NCI-H69 (cell line): ENCODE measurements at regions not wholly inside any gene's neighbourhood (a gene's known extent, or its start where the extent isn't known, plus 50 kb on each side); places are given as distances from the start of the nearest gene placed in this dataset.

Experiments
- DNase-seq: peaks from one replicate; lab custom pipeline; 2025; lab: John Stamatoyannopoulos, UW

DNA sequence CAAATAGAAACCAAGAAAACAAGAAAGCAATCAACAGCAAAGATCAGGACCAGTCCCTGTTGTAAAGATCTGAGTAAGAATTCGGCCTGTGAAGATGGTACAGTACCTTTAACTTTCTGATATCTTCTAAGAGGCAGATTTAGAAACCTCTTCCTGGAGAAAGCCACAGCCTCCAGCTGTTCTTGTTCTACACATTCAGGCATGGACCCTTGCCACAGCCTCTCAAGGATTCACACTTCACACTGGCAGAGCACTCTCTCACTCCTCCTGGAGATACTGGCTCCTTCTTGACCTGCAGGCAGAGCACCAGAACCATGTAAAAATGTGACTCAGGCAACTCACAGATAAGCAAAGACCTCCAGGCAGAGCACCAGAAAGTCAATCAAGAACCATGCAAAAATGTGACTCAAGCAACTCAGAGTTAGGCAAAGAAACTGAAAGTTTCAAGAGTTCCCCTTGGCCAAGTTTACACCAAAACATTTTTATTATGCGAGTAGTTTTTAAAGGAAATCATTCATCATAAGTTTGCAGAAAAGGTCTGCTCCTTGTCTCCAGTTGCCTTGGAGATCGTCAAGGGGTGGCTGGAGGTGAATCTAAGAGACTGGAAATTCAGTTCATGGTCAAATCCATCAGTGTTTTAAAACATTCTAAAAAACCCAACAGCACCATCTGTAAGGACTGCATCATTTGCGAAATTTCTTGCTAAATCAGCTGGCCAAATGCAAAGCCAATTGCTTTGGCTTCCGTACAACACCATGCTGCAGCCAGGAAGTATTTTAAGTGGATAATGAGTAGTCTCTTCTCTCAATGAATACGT is 119.3 kb upstream of the MDM1 start:
- DNase-seq: peak; percentile 47

DNA sequence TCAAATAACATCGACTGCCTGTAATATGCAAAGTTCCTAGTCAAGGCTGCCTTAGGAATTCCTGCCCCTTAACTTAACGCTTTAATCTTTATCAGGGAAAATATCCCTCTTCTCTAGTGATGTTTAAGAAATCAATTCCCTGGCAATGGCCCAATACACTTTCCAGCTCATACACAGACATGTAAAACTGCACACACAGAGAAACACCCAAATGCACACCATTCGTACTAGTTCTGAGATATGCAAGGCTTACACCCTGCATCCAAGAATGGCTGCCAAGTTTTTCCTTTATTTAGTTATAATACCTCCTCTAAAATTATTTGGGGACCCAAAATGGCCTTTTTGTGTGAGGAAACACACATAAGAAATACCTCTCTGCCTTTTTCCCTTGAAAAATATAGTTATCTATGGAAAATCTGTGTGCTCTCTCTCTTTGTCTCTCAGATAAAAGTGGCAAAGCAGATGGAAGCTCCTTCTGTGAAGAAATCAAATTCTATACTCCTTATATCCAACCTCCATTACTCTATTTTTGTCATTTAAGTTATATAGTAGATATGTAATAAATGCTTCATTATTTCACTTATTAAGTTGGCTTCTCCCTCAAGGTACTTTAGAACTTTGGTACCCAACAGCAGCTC is 120.0 kb upstream of the MDM1 start:
- no peak for DNase-seq

DNA sequence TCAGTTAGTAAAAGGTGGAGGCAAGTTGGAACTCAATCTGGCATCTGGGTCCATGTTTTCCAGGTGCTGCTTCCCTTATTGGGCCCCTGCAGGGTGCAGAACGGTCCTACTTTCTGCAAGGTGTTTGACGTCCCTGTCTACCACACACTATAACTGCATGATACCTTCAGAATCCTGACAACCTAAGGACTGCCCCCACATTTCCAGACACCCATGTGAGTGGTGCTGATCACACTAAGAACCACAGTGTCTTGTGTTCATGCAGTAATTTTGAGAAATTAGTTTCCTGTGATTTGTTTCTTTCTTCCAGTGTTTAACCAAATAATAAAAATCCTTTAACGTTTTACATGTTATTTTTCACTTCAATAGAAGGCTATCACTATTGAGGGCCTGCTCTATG is 121.1 kb upstream of the MDM1 start:
- no peak for DNase-seq

DNA sequence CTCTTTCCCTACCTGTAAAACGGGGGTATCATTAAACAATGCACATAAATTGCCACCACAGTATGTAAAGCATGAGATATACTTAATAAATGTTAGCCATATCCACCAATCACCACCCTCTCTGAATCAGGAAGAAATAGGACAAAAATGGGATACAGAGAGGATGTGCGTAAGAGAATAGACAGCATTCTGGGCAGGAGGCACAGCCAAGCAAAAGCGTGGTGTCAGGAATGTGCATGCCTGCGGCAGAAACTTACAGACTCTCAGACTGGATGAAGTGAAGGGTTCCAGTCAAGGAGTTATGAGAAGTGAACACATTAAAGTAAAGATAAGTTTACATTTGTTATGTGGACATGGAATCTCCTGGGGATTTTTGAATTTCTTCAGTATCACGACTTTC is 121.7 kb upstream of the MDM1 start:
- DNase-seq: no peak

DNA sequence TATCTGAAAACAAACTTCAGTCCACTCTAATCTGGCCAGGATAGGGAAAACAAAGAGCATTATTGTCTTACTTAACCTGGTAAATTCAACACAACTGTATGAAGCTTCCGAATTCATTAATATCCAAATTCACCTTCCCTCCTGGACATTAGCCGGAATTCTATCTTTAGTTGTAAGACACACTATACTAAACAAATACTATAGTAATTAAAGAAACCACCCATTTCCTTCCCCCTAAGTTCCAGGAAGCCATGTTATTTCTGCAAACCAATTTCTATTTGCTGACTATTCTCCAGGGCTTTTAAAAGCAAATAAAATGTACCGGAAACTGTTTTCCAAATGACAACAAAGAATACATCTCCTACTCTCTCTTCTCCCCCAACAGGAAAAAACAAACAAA is 122.7 kb upstream of the MDM1 start:
- DNase-seq: peak; percentile 67

DNA sequence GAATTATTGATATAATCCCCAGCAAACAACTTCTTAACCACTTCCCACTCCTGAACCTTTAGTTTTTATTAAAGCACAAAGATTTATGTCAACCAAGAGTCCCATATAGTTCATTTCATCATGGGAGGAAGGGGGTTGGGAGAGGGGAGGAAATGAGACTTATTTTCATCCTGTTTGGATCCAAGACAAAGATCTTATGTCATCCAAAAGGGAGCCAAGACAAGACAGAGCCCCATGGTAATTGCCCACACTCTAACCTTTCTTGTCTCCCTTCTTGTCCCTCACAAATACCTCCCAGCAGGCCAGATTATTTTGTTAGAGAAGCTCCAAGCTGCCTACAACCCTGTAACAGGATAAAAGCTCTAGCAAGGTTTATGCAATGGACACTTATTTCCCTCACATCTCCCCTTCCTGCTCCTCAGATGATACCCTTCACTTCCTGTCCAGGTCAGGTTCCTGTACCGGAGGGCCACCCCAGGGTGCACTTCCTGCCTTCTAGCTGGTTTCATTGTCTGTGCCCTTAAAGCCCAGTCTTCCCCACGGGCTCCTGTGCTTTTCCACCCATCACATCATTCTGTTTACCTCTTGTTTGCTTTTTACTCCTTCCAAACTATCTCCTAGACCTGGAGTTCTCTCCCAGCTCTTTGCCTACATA is 123.7 kb upstream of the MDM1 start:
- DNase-seq: peak; percentile 62

DNA sequence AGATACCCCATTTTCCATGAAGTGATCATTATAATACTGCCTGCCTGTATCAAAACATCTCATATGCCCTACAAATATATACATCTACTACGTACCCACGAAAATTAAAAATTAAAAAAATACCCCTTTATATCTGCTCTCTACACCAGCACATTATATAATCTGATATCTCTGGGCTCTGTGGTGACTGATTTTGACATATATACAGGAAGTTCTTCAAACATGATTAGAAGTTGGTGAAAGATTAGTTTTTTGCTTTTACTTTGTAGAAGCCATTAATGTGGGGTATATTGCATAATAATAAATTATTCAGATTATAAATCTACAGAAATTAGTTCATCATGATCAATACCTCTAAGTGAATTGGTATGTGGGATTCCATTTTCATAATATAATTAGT is 126.7 kb upstream of the MDM1 start:
- DNase-seq: no peak

DNA sequence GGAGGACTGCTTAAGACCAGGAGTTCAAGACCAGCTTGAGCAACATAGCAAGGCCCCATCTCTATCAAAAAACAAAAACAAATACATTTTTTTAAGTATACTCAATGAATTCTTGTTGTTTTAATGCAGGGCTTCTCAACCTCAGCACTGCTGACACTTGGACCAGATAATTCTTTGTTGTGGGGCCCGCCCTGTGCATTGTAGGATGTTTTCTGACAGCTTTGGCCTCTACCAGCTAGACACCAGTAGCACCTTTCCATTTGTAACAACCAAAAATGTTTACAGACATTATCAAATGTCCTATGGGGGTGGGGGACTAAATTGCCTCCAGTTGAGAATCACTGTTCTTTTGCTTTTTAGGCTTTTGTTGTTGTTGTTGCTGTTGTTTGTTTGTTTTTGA is 128.1 kb upstream of the MDM1 start:
- DNase-seq: no peak

DNA sequence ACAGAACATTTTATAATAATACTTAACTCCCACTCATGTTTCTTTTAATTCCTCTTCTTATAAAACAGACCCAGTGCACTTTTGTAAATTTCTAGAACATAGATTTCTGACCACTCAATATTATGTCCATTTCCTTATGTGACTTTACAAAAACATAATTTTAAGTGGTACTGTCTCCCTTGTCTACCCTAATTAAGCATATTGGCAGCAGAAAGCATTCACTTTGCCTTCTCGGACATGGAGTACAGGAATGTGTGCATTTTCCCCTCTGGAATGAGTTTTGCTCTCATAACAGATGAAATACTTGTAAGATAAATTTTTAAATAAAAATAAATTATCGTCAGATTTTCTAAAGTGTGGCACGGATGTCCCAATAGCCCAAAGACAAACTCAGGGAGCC is 129.5 kb upstream of the MDM1 start:
- no peak for DNase-seq

DNA sequence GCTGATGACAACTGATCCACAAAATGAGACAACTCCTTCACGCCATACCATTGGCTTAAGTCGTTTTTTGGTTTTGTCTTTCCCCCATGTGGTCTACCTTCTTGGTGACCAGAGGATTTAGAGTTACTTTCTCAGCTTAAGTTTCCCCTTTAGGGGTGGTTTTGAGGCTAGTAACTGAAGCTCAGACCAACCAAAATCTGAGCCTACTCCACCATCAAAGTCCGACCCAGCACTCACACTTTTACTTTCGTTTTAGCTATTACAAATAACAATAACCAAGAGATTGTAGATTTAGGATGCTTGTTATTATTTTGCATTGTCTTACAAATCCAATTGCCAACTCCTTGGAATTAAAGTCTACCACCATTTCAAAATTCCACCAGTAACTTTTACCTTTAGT is 130.6 kb upstream of the MDM1 start:
- DNase-seq: no peak

DNA sequence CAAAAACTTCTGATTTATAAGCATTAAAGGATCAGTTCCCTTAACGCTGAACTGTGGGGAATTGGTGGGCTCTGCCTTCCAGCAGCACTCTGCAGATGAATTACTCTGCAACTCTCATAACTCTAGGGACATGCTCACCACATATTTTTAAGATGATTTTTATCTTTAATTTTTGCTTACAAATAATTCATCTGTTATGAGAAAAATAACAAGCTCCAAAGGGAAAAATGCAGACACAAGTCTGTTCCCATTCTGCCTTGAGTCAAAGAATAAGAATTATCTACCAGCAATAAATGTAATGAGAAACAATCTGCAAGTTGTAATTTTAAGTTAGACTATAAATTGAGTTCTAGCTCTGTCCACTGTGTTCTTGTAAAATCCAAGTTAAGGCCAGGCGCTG is 133.1 kb upstream of the MDM1 start:
- DNase-seq: no peak

DNA sequence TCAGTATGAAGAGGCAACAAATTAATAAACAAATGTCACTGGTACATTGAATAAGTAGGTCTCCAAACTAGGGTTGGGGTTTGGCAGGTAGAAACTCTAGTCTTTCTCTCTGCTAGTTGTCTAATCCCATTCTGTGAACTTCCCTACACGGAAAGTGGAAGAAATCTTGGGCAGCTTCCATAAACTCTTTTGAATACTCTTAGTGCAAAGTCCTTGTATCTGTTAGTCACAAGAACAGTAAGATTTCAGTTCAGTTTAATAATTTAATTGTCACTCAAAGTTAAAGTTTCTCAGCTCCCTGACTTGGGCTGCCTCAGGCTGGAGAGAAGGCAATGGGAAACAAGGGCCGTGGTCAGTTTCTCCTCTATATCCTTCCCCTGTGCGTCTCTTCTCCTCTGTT is 135.4 kb upstream of the MDM1 start:
- no peak for DNase-seq

DNA sequence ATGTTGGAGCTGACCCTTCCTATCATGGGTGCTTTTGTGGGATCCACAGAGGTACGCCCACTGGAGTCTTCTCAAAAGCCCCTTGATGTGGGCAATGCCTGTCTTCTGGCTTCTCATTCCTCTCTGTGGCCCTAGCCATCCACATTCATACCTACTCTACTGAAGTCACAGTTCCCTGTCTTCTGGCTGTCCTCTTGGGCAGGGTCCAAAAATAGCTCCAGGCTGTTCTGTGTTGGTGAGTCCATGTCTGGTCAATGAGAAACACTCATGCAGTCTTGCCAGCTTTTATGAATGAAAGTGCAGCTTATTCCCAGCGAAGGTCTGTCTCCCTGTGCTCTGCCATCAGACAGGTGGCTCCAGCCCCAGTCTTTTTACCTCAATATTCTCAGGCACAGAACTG is 135.9 kb upstream of the MDM1 start:
- DNase-seq: no peak

DNA sequence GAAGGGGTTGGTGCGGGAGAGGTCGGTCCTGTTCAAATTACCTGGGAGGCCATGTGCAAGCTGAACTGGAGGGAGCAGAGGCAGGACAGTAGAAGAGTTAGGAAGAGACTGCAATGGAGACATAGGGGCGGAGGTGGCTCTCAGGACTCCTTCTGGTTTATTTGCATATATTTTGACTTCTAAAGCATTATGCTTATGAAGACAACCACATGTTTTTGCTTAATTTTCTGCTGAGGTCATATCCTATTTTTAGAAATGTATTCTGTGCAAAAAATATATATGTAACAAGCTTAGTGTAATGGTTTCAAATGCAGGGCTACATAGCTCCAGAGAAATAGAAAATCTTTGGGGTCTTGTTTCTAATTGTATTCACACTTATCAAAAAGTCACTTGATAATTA is 137.0 kb upstream of the MDM1 start:
- no peak for DNase-seq

DNA sequence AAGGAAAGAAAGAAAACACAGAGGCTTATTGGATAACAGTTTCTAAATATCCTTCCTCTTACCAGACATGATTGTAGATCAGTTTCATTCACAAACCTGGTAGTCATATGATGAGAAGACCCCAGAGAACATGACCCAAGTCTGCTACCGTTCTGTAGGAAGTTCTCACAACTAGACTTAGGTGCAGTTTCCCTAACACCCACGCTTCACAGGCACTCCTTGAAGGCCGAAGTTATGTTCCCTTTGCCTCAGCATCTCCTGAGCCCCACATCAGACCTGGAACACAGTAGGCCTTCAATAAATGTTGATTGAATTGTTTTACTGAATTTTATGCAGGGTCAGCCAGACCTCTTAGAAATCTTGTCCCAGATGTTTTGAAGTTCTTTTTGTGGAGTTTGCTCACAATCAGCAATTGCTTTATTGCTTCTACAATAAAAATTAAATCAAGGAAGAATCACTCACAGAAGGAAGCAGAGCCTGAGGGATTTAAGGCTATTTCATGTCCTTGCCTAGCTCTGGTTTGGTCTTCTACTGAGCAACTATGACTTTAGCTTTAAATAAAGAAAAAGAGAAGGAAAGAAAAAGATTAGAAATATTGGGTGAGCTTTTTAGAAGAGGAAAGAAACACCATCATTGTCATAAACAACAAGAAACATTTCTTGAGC is 138.6 kb upstream of the MDM1 start:
- DNase-seq: no peak

DNA sequence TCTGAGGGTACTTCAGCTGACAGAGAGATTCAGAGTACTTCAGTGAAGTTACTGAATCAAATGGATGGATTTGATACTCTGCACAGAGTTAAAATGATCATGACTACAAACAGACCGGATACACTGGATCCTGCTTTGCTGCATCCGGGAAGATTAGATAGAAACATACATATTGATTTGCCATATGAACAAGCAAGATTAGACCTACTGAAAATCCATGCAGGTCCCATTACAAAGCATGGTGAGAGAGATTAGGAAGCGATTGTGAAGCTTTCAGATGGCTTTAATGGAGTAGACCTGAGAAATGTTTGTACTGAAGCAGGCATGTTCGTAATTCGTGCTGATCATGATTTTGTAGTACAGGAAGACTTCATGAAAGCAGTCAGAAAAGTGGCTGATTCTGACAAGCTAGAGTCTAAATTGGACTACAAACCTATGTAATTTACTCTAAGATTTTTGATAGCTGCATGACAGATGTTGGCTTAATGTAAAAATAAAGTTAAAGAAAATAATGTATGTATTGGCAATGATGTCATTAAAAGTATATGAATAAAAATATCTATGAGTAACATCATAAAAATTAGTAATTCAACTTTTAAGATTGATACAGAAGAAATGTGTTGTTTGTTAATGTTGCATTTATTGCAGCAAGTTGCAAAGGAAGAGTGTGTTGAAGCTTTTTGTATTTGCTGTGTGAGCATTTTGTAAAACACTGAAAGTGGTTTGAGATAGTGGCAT is 136.1 kb upstream of the RAP1B start:
- DNase-seq: no peak

DNA sequence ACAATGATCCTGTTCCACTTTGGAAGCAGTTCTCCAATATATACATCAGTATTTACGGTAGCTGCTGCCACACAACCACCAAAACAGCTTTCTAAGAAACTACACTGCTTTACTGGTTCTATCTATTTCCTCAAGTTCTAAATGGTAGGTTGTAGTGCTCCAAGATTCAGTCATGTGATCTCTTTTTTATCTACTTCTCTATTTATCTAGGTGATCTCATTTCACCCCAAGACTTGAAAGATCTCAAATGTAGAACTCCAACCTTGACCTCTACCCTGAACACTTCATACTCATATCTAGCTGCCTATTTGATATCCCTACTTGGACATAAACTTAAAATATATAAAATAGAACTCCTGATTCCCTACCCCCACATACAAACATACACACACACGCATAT is 133.9 kb upstream of the RAP1B start:
- DNase-seq: no peak

DNA sequence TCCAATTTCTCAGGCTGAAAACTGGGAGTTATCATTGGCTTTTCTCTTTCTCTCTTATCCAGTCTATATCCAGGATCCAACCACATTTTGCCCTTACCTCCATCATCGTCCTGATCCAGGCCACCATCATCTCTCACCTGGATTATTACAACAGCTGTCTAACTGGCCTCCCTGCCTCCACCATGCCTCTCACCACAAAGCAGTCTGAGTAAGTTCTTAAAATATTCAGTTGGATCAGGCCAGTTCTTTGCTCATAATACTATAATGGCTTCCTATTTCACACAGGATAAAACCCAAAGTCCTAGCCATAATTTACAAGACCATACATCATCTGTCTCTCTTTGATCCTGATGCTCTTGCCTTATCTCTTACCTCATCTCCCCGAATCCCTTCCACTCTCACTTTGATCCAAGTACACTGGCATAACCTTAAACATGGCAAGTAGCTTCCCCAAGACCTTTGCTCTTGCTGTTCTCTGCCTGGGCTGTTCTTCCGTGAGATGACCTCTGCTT is 133.4 kb upstream of the RAP1B start:
- DNase-seq: no peak

DNA sequence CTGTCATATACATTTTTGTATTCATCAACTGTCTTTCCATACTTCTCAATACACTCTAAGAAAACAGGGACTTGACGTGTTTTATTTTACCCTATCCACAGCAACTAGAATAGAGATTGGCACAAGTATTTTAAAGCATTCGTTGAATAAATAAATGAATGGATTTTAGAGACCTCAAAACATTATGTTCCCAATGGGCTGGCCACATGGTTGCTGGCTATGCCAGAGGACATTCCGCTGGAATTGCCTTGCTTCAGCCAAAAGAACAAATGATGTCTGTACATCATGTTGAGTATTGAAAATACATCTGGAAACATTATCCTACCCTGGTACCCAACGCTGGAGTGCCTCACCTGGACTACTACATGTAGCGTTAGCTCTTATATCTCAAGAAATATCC is 132.8 kb upstream of the RAP1B start:
- DNase-seq: no peak

DNA sequence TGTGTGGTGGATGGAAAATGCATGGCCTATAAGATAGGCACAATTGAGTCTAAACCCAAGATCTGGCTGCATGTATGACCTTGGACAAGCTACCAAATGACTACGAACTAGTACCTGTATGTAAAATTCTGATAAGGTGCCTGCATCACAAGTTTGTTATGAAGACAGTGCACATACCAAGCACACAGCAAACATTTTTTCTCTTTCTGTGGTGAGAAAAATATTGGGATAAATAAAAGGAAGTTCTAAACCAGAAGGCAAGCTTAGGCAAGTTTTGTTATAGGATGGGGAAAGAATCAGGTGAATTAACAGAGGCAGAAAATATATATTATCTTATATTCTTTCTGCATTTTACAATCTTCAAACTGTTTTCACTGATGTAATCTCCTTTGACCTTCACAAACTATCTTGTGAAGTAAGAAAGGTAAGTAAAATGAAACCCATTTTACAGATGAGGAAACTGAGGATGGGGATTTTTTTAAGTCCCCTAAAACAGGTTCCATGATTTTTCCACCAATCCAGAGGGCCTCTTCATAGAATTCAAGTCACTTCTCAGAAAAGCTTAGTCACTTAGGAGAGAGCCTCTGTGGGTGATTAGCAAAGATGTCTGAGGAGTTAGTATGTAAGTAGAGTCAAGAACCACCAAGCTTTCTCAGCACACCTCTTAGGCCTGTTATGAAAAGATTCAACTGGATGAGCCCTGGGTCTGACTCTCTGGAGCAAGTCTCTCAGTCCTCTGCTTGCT is 132.0 kb upstream of the RAP1B start:
- DNase-seq: no peak

DNA sequence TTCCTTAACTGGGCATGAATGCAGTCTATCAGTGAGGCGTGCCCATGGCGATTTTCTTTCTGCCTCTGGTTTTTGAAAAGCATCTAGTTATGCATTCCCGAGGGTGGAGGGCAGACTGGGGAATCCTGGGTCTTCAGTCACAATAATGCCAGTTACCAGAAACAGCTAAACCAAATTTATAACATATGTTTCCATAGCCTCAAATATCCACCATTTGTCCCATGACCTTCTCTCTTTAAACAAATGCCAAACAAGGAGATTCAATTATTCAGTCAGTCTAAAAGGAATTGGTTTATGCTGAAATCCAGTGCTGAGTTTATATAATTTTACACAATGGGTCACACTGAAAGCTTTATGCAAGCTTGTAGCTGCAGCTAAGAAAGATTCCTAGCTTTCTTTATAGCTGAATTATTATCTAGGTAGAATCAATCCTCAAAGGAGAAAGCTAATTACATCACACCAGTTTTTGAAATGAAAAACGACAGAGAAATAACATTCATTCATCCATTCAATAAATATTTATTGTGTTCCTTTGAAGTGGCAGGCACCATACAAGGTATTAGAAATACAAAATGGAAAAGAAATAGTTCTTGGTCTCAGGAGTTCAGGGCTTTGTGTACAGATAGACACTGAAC is 131.3 kb upstream of the RAP1B start:
- DNase-seq: no peak
